DMS79 treated with DMSO at 0.1 percent for 48 hours (cell line): ENCODE measurements at regions not wholly inside any gene's neighbourhood (a gene's known extent, or its start where the extent isn't known, plus 50 kb on each side); places are given as distances from the start of the nearest gene placed in this dataset.
"Not testable (repeated sequence)": the region's sequence is repeated elsewhere in the genome, so short reads cannot be mapped to it uniquely, and the experiment has no call there.

Experiments
- DNase-seq: peaks from one replicate; lab custom pipeline; 2025; lab: John Stamatoyannopoulos, UW

DNA sequence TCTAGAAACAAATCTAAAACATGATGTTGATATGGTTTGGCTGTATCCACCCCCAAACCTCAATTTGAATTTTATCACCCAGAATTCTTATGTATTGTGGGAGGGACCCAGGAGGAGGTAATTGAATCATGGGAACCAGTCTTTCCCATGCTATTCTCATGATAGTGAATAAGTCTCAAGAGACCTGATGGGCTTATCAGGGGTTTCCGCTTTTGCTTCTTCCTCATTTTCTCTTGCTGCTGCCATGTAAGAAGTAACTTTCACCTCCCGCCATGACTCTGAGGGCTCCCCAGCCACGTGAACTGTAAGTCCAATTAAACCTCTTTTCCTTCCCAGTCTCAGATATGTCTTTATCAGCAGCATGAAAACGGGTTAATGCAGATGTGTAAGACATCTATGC lies 232.7 kb upstream of the ONECUT1 start:
- DNase-seq = no peak

DNA sequence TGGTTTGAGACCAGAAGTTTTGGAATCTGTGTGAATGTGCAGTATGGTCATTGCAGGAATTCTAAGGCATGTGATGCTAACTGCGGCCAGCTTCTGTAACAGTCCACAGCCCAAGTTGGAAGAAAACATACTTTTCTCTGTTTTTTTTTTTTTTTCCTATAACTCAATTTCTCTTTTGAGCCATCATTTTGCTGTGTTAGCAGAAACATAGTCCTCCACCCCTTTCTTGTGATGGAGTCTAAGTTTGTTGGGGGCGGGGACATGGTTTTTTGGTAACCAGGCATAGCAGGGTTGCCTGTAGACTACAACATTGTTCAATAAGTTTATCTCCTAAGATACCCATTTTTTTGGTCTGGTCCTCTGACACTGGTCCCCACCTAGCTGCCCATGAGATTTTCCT lies 223.2 kb upstream of the ONECUT1 start:
- DNase-seq = no peak

DNA sequence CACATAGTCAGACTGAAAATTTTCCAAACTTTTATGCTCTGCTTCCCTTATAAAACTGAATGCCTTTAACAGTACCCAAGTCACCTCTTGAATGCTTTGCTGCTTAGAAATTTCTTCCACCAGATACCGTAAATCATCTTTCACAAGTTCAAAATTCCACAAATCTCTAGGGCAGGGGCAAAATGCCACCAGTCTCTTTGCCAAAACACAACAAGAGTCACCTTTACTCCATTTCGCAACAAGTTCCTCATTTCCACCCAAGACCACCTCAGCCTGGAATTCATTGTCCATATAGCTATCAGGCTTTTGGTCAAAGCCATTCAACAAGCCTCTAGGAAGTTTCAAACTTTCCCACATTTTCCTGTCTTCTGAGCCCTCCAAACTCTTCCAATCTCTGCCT lies 221.6 kb upstream of the ONECUT1 start:
- not testable (repeated sequence) for DNase-seq

- no peak for DNase-seq
Observed at GRCh38 chr15:53009093-53009492, 219.0 kb upstream of the ONECUT1 start.

- DNase-seq = no peak
Observed at GRCh38 chr15:53000409-53000808, 210.3 kb upstream of the ONECUT1 start.

DNA sequence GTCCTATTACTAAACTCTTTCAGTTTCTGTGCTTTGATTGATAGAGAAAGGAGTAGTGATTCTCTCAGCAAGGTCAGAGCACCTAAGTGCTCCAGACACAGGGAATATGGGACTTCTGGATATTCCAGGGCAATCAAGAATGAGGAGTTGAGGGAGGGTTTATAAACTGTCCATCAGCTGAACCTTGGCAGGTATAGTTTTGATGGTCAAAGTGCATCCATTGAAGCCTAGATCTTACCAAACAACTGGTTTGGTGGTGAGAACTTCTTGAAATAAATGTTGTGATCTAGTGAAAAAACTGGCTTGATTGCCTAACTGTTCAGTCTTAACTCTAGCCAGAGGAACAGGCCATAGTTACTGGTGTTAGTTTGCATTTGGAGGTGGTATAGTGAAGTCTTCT lies 207.0 kb upstream of the ONECUT1 start:
- DNase-seq = no peak

- no peak for DNase-seq
Observed at GRCh38 chr15:52994290-52994689, 204.2 kb upstream of the ONECUT1 start.

DNA sequence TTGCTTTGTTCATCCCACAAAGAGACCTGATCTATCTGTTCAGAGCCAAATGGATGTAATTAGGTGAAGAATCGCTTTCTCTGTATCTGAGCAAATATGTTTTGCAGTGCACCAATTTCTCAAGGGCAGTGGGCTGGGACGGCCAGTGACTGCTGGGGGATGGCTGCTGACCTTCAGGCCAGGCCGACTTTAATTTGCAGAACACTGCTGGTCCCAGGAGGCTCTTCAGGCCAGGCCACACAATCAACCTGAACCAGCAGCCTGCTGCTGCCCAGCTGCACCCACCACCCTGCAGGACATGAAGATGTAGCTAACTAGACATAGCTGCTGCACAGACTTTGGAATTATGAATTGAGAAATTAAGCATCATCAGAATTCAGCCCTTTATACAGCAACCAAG lies 194.4 kb upstream of the ONECUT1 start:
- no peak for DNase-seq

GRCh38 chr15:52980446-52980845 lies 190.3 kb upstream of the ONECUT1 start:
- no peak for DNase-seq

GRCh38 chr15:52976516-52977075 lies 186.5 kb upstream of the ONECUT1 start:
- DNase-seq = no peak

DNA sequence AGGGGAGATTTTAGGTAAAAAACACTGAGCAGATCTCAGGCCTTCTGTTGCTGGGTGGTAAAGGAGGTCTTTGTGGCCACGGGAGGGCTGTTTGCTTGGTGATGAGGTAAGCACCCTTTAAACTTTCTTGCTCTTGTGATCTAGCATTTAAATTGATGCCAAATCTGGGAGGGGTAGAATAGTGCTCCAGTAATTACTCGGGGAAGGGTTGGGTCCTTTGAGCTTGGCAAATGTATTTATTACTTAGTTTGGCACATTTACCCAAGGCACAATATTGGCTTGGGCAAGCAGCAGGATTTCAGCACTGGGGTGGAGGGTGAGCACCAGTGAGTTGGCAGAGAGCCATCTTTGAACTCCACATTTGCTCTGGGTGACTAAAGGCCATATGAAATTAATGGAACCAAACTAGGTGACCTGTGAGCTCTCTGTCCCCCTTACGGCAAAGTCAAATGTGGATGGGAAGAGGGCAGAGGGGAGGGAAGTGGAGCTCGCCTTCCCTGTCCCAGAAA lies 185.9 kb upstream of the ONECUT1 start:
- DNase-seq = no peak

- no peak for DNase-seq
Observed at GRCh38 chr15:52963865-52964264, 173.7 kb upstream of the ONECUT1 start.

GRCh38 chr15:52960283-52960682 lies 170.1 kb upstream of the ONECUT1 start:
- no peak for DNase-seq

DNA sequence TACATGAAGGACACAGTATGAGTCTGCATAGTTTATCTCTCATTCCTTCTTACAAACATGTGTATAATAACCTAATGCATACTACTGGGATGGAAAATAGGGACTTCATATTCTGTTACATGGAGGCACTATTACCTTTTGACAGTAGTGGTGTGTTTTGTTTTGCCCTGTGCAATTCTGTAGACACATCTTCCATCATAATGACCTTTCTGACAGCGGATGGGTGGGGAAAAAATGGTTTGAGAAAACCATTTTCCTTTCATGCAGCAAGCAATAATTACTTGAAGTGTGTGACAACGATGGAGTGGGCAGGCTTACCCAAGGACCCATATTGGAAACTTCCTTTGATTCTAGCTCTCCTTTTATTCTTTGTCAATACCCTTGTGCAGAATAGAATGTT lies 153.6 kb upstream of the ONECUT1 start:
- no peak for DNase-seq

DNA sequence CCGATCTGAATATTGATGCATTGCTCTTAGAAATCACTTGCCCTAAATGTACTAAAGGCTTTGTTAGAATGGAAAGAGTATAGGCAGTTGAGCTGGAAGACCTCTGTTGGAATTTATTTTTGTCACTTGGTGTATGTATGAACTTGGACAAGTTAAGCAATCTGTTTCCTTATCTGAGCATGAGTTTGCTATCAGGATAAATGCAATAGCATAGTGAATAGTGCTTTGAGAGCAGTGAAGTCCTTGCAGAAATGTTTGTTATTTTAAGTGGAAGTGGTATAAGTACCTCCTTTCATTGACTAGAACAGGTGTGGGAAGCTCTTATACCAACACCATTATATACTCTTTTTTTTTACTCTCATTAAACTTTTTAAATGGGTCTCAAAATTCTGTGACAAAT lies 146.4 kb upstream of the ONECUT1 start:
- DNase-seq = no peak

DNA sequence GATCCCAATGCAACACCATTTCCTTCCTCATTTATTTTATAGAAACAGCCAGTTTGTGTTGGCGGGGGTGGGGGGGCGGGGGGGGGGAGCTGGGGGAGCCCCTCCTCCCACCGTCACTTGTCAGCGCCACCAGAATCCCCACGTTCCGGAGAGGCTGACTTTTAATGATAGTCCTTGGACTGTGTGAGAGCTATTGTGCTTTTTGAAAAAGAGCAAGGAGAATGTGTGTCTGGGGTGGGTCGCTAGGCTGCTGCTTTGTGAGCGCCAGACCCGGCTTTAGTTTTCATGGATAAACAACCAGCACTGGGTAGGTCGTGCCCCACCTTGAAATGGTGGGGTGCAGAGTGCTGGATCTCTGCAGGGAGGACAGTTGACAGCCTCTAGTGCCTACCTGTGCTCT lies 135.0 kb upstream of the ONECUT1 start:
- DNase-seq = no peak

GRCh38 chr15:52924630-52925029 lies 134.5 kb upstream of the ONECUT1 start:
- no peak for DNase-seq

- no peak for DNase-seq
Observed at GRCh38 chr15:52923626-52924025, 133.5 kb upstream of the ONECUT1 start.

DNA sequence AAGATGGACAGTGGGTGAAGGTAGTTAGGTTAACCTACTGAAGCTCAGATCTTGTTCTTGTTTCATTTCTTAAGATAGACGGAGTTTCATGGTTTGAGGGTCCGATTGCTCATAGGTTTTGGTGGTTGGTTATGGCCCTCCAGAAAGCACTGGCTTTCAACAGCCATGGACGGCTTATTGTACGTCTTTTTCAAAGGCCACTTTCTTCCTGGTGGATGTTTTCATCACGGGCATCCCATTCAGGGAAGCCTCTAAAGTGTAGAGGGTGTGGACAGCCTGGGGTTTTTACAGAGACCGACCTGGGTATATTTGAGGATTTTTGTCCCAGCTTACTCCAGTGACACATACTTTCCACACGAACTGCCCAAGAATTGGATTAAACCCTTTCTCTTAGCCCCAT lies 132.7 kb upstream of the ONECUT1 start:
- no peak for DNase-seq

GRCh38 chr15:52912172-52912571 lies 122.0 kb upstream of the ONECUT1 start:
- DNase-seq = peak; percentile 1

GRCh38 chr15:52893338-52893737 lies 103.2 kb upstream of the ONECUT1 start:
- no peak for DNase-seq

DNA sequence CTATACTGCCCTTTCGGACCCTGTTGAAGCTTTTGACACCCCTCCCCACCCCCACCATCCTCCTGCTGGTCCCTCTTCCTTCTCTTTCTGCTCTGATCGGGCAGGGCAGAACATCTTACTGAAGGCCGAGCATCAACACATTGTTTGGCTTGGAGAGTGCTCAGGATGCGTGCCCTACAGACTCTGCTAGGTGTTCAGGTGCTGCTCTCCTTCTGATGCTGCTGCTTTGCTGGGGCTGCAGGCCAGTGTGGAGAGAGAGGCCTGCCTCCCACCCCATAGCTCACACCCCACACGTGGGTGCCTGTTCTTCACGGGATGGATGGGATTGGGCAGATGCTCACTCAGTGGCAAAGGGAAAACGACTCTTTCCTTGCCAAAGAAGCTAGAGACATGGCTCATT lies 89.8 kb upstream of the ONECUT1 start:
- DNase-seq = peak; percentile 18

DNA sequence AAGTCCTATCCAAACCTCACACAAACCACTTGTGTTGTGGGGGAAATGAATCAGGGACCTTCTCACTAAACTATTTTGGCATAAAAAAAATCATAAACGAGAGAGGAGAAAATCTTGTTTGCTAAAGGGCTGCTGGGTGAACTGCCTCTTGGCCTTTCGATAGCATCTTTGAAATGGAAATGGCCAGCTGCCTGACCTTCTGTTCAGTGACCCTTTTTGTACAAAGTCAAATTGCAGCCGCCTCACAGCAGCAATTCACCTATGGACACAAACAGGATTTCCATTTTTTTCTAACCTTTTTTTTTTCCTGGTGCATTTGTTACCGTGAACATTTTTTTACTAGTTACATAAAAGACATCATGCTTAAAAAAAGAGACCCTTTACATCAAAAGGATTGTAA lies 89.0 kb upstream of the ONECUT1 start:
- DNase-seq = no peak

- no peak for DNase-seq
Observed at GRCh38 chr15:52876991-52877663, 87.0 kb upstream of the ONECUT1 start.
